Activated T-cell treated with anti-CD3 and anti-CD28 coated beads for 48 hours (primary cell): ENCODE measurements at regions not wholly inside any gene's neighbourhood (a gene's known extent, or its start where the extent isn't known, plus 50 kb on each side); places are given as distances from the start of the nearest gene placed in this dataset.

Experiments used
- DNase-seq: peaks from one replicate; pipeline ENCODE4 v3.0.0-alpha.2; 2020; ENCODE audit warnings: low read depth

DNA sequence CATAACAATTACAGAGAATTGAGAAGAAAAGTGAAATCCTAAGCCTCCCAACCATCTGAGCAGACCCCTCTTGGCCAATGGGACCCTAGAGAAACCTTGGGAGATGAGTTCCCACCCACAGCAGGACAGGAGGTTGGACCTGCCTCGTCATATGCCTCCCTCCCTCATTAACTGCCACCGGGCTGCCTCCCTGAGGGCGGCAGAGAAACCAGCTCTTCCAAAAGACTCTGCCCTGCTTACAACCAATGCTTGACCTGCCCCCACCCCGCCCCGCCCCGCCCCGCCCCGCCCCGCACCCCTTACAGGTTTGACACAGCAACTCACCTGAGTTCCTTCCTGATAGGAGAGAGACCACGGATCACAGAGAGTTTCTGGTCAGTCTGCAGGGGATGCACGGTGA is 86.1 kb downstream of the ADRA2C start:
- DNase-seq = no peak

DNA sequence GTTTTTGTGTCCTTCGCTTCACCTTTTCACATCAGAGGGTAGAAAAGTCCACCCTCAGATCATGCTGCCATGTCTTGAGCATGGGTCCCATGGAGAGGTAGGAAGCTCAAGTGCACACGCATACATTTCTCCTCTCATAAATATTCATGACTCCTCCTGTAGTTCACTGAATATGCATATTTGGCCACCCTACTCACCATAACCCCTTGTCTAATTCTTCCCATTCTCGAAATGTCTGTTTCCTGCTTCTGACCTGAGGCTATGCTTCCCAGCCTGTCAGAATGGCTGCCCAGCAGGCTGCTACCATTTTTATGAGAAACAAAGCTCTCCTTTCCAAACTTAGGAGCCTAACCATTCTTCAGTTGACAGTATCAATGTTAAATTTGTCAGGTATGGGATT is 86.5 kb downstream of the ADRA2C start:
- DNase-seq = no peak

DNA sequence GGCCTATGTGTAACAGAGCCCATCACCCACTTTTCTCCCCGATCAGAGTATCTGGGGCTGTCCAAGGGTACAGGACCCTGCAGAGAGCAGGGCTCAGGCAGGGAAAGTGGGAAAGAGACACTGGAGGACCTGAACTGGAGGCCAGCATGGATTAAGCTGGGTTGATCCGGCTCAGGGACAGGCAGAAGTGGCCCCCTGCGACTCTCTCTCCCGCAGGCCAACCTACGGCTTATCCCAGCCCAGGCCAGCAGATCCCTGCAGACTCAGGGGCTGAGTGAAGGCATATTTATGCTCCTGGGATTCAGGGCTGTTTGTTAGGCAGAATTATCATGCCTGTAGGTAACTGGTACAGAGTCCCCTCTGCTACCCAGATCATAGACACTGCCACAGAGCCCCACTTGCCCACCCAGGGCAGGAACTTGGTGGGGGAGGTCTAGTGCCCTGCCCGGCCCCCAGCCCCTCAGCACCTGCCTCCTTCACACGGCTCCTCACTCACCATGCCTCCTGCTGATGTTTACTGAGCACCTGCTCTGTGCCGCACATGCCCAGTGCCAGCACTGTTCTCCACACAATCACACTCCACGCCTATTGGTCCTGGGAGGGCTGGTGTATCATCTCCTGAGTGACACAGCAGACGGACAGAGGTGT is 87.3 kb downstream of the ADRA2C start:
- no peak for DNase-seq

DNA sequence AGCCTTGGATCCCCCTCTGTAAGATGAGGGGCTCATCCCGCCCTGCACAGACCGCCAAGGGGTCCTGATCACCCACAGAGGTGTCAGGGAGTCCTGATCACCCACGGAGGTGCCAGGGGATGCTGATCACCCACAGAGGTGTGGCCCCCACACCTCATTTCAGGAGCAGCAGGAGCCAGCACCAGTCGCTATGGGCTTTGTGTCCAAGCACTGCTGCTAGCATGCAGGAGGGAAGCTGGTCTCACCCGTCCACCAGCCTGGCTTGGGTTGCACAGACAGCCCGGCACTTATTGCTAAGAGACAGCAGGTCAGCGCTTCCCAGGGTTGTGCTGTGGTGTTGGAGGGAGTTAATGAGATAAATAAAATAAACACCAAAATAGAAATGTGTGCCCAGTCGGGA is 88.5 kb downstream of the ADRA2C start:
- DNase-seq = no peak

DNA sequence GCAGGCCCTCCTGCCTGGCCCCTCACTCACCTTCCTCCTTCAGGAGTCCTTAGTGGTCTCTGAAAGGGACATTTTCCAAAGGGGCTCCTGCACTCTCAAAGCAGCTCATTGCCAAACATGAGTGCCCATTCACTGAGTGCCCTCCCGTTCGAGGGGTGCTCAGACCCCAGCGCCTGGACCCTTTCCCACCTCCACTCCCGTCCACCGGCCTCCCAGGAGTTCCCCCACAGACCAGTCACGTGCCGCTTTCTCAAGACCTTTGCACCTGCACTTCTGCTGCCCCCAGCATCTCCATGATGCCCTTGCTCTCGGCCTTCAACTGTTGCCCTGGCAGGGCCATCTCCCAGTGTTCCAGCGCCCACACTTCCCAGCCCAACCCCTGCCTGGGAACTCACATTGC is 89.5 kb downstream of the ADRA2C start:
- DNase-seq = no peak

DNA sequence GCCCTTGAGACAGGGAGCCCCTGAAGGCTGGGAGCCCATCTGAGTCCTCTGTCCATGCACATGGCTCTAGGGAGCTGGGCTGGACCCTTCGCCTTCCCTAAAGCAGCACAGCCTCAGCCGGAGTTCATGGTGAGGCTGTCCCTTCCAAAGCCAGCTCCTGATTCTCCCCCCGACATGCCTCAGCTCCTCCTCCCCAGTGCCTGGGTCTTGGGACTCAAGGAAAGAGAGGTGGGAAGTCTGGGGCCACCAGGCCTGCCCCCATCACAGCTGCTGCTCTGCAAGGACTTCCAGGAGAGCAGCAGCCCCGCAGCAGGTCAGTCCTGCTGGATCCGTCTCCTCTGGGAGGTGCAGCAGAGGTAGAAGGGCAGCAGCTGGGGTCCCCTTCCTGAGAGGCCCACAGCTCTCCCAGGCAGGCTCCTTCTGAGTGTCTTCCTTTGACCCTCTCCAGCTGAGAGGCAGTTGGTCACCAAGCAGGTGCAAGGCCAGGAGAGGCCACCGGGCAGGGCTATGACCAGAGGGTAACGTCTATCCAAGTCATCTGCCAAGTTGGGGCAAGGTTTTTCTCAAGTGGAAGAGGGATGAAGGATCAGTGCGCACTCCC is 90.5 kb downstream of the ADRA2C start:
- DNase-seq = no peak

DNA sequence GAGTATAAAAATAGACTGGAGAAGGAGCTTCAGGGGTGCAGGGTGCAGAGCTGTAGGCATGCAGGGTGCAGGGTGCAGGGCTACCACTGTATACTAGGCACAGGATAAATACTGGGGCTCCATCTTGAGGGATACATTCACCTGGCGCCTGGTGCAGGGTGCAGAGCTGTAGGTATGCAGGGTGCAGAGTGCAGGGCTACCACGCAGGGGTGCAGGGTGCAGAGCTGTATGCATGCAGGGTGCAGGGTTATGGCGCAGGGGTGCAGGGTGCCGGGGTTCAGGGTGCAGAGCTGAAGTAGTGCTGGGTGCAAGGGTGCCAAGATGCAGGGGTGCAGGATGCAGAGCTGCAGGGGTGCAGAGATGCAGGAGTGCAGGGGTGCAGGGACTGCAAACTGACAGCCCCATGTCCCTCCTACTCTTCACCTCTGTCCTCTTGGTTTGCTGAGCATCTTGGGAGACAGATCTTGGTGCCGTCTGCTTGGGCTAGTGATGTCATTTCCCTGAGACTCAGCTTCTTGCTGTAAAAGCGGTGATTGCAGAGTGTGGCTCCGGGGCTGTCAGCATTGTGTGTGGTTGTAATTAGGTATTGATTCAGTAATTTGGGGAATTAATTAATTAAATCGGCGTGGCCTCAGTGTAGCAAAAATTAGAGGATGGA is 91.2 kb downstream of the ADRA2C start:
- DNase-seq = no peak

DNA sequence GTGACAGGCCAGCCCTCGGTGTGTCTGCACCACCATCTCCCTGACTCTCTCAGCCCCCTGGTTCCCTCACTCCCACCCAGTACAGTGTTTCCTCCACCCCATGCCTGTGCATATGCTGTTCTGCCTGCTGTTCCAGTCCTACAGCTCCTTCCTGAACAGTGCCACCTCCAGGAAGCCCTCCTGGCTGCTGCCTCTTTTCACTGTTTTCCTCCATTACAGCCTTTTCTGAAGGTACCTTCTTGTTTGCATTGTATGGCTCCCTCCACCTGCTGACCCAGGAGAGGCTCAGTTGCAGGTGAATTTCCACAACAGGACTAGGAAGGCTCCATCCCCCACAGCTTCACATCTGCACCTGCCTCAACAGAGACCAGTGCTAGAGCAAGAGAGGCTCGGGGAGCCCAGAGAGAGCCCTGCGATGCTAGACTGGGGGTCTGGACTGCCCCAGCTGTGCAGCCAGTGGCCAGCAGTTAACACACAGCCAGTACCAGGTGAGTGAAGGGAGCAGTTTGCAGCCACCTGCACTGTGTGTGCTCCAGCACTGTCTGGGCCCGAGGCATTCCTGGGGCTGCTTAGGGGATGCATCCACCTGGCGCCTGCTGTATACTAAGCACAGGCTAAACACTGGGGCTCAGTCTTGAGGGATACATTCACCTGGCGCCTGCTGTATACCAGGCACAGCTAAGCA is 92.0 kb downstream of the ADRA2C start:
- no peak for DNase-seq

DNA sequence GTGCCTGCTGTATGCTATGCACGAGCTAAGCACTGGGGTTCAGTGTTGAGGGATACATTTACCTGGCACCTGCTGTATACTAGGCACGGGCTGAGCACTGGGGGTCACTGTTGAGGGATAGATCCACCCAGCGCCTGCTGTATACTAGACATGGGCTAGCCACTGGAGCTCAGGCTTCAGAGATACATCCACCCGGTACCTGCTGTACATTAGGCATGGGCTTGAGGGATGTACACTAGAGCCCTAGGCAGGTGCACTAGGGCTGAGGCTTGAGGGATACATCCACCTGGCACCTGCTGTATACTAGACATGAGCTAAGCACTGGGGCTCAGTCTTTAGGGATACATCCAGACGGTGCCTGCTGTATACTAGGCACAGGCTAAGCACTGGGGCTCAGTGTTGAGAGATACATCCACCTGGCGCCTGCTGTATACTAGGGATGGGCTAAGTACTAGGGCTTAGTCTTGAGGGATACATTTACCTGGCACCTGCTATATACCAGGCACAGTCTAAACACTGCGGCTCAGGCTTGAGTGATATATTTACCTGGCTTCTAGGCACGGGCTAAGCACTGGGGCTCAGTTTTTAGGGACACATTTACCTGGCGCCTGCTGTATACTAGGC is 92.7 kb downstream of the ADRA2C start:
- no peak for DNase-seq

DNA sequence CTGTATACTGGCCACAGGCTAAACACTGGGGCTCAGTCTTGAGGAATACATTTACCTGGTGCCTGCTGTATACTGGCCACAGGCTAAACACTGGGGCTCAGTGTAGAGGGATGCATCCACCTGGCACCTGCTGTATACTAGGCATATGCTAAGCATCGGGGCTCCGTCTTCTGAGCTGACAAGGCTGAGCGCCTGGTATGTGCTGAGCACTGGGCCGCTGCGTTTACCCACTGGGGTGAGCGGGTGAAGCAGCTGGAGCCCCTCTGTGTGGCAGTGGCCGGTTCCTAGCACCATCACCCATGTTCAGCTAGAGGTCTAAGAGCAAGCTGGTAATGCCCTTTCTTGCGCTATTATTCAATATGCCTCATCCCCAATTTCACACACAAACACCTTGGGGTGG is 93.4 kb downstream of the ADRA2C start:
- DNase-seq = no peak

DNA sequence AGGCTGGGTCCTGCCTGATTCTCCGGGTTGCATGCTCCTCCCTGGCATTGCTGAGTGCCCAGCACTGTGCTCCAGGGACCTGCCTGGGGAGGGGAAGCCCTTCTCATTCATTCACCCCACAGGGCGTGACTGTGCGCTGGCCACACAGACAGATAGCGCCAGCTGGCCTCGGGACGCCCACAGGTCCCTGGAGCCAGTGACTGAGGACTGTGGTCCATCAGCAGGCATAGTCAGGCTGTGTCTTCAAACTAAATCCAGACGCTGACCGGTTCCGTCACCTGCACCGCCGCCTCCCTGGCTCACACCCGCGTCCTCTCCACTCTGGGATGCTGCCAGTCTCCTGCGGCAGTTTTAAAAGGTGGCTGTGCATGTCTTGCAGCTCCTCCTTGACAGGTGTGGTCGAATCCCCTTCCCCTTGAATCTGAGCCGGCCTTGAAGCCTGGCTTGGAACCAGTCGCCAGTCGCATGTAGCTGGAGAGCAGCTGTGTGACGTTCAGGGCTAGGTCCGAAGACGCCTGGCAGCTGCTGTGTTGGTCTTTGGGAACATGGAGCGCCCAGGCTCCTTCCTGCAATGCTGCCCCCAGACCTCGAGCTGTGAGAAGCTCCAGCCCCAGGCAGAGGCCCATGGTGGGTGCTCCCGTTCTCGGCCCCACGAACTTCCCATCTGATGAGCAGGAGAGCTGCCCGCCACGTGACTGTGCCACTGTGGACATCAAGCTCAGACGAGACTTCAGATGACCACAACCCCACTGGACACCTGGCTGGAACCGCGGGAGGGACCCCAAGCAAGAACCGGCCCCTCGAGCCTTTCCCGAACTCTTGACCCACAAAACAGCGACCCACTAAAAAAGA is 94.1 kb downstream of the ADRA2C start:
- no peak for DNase-seq

DNA sequence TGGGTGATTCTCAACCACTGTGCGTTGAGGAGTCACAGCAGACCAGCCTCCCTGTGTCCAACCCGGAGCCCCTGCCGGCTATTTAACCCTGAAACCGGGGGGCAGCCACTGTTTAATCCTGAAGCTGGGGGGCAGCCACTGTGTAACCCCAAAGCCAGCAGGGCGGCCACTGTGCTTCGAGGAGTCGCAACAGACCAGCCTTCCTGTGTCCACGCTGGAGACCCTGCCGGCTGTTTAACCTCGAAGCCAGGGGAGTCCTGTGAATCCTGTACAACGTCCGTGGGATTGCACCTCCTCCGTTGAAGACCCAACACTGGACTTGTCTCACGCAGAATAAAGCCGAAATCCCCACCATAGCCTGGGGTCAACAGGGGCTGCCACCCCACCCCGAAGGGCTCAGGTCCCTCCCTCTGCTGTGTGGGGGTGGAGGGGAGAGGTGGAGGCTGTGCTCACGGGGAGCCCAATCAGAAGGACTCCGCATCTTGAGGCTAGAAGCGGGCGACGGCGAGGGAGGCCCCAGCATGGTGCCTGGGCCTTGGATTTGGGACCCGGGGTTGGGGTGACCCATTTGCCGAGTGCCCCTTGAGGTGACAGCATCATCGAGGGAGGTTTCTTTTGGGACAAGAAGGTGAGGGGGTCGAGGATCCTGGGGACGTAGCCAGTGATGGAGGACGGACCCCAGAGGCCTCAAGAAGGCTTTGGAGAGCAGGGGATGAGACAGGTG is 94.9 kb downstream of the ADRA2C start:
- no peak for DNase-seq

DNA sequence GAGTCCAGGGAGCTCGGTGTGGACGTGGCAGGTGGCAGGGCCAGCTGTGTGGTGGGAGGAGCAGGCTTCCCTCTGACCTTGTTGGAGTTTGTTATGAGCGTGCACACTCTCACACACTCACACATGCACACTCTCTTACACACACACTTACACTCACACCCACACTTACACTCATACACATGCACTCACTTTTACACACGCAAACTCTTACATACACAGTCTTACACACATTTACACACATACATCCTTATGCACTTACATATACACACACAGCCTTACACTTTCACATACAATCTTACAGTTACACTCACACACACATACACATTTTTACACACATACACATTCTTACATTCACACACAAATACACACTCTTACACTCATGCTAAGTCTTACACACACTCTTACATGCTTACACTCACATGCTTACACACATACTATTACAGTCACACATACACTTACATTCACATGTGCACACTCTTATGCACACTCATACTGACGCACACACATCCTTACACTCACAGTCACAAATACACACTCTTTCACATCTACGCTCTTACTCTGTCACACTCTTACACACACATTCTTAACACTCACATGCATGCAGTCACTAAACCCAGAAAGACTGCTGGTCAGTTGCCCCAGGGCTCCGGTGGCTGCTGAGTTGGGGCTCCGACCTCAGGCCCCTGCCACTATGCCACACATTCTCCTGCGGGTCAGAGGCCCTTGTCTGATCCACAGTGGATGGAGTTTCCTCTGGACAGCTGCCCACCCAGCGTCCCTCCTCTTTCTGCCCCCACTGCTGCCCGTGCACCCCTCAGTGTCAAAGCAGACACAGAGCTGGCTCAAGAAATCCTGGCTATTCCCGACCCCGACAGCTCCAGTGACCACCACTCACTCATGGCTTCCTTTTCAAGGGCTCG is 95.8 kb downstream of the ADRA2C start:
- DNase-seq = no peak

DNA sequence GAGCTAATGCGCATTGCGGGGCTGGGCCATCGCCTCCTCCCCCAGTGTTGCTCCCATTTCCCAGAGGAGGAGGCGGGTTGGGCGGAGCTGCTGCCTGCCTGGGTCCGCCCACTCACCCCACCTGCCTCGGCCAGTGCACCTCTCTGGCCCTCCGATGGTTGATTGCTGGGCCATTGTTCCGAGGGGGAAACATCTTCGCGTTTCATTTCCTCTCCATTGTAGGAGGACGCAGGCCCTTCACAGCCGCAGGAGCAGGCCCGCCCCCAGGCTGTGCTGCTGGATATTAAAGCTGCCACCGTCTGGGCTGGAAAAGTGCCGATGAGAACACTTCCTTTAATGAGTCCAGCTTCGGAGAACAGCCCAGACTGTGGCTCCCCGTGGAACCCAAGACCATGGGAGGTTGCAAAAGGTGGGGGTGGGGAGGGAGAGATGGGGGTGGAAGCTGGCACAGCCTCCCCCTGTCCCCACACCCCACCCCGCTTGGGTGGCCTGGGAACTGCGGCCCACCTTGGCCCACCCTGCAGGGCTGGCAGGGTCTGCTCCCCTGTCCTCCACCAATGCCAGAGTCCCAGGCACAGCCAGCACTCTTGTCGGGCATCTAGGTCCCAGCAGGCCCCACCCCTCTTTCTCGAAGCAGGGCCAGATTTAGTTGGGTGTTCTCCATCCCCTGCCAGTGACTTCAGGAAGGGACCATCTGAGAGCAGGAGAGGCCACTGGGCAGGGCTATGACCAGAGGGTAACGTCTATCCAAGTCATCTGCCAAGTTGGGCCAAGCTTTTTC is 96.6 kb downstream of the ADRA2C start:
- DNase-seq = no peak

DNA sequence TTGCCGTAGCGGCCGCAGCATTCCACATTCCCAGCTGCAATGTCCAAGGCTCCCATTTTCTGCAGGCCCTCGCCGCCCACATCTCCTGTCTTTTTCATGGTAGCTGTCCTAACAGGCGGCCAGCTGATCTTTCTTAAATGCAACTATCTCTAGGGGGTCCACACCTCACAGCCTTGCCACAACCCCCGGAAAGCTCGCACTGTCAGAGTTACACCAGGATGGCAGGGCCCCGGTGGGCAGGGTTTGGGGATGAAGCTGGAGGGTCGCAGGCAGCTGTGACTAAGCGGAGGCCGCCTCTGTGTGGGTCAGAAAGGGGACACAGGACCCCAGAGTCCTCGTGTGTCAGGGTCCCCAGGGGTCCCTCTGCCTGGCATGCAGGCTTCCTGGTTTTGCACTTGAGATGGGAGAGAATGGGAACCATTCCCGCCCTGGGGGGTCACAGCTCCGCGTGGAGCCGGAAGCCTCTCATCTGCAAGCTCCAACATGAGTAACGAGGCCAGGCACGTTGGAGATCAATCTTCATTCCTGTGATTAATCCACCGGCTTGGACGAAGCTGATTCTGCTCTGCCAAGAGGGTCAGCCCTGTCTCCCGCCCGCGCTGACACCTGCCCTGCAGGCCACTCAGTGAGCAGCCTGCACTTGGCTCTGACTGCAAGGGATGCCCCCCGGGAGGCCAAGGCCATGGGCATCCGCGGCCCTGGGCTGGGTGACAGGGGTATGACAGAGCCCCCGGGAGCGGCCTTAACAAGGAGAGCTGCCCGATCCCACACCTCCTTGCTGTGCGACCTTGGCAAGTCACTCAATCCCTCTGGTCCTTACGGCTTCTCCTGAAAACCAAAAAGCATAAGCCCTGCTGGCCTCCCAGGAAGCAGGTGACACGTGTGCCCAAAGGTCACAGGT is 97.9 kb downstream of the ADRA2C start:
- no peak for DNase-seq

DNA sequence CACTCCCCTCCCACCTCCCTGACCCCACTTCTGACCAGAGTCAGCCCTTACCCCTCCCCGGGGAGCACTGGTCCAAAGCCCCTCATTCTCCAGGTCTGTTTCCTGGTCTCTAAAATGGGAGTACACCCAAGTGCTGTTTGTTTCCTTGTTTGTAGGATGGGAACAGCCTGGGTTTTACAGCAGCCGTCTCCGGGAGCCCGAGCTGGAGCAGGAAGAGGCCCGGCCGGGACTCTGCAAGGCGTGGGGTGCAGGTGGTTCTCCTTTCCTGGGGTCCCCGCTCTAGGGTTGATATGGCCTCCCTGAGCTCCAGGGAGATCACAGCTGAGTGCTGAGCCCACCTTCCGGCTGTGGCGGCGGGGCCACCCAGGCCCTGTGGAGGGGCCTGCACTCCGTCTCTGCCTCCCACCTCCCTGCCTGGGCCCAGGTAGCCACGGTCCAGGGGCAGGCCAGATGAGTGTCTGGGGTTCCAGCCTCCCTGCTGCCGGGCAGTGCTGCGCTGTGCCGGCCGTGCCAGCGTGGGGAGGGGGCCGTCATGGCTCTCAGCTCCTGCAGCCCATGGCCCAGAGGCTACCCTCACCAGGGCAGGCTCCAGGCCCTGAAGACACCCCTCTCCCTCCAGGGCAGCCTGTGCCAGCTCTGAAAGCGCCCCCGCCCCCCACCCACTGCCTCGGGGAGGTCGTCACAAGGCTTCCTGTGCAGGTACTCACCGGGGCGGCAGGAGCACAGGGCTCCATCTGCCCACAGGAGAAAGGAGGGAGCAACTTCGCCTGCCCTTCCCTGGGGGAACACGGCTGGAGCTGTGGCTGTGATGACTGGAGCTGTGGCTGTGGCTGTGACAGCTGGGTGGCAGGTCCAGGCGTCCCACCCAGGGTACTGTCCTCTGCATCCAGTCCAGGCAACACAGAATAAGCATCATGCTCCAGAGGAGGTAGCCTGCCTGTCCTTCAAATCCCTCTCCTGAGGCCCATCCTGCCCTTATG is 98.8 kb downstream of the ADRA2C start:
- no peak for DNase-seq
